ENCODE measurements at regions not wholly inside any gene's neighbourhood (a gene's known extent, or its start where the extent isn't known, plus 50 kb on each side); places are given as distances from the start of the nearest gene placed in this dataset.

DNA sequence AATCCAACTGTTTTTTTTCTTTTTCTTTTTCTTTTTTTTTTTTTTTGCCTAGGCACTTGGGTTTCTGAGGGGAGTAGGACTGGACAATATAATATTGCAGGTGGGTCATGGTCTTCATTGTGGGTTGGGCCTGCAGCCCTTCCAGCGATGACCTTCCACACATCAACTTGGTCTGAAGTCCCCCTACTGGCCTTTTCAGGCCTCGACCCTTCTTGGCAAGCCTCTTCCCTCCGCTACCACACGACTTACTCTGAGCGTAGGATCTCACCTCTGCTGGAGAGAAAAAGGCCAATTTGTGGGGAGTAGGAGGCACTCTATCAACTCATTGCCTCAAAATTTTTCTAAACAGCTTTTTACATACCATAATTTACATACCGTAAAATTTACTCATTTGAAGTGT lies 51.1 kb upstream of the GRIK3 start:
- Histone ChIP-seq H3K4me3 (no peak overlapping the region), H3K36me3 (replicated peaks; ENCODE audit: insufficient read depth, low read depth) (no peaks in the 10 kb centered on the region), H3K9me2 (replicated peaks; ENCODE audit: insufficient read depth) (no peaks in the 10 kb centered on the region), H3K27ac (no peak overlapping the region), H2AFZ (no peak overlapping the region), H3K4me1 (ENCODE audit: insufficient read depth) (no peaks in the 10 kb centered on the region), H3K4me2 (no peak overlapping the region), H4K20me1 (ENCODE audit: insufficient read depth, poor library complexity, severe bottlenecking) (no peaks in the 10 kb centered on the region), H3K9me3 (ENCODE audit: low read depth) (no peaks in the 10 kb centered on the region), H3K27me3 (peaks cover 8% of the 10 kb centered on the region), H3K79me2 (no peaks in the 10 kb centered on the region)
- 56% methylated on average over 6 of the region's 6 CpGs for WGBS (ENCODE audit: low lambda C conversion rate, missing lambda C conversion rate)
- DNase-seq (ENCODE audit: low spot score) = no peak
- TF ChIP-seq EZH2 (IDR thresholded peaks at IDR 0.05; ENCODE audit: borderline replicate concordance) = no peak
- TF ChIP-seq EZH2phosphoT487 (IDR thresholded peaks at IDR 0.05; ENCODE audit: low read depth, severe bottlenecking, unreplicated experiment) = no peak
- TF ChIP-seq, protein P1, sequence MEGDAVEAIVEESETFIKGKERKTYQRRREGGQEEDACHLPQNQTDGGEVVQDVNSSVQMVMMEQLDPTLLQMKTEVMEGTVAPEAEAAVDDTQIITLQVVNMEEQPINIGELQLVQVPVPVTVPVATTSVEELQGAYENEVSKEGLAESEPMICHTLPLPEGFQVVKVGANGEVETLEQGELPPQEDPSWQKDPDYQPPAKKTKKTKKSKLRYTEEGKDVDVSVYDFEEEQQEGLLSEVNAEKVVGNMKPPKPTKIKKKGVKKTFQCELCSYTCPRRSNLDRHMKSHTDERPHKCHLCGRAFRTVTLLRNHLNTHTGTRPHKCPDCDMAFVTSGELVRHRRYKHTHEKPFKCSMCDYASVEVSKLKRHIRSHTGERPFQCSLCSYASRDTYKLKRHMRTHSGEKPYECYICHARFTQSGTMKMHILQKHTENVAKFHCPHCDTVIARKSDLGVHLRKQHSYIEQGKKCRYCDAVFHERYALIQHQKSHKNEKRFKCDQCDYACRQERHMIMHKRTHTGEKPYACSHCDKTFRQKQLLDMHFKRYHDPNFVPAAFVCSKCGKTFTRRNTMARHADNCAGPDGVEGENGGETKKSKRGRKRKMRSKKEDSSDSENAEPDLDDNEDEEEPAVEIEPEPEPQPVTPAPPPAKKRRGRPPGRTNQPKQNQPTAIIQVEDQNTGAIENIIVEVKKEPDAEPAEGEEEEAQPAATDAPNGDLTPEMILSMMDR (IDR thresholded peaks at IDR 0.05; ENCODE audit: poor library complexity) = no peak

DNA sequence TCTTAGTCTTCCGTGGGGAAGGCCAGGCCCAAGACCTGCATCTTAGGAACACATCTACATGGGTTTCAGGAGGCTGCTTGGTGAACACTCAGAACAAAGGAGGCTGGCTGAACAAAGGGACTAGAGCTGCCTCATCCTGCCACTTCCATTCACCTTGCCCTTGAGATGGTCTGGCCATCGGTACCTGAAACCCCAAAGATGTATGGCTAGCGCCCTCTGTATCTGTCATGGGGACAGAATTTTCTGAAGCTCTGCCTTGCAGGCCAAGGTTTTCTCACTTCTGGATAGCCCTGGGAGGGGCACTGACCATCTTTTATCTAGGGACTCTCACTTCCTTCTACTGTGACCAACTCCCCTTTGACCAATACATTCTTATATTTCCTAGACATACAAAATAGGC lies 55.4 kb upstream of the GRIK3 start:
- no peak overlapping the region for H3K4me3 ChIP-seq
- TF ChIP-seq EZH2phosphoT487 (IDR thresholded peaks at IDR 0.05; ENCODE audit: low read depth, severe bottlenecking, unreplicated experiment) (no peak), EZH2 (IDR thresholded peaks at IDR 0.05; ENCODE audit: borderline replicate concordance) (no peak)
- TF ChIP-seq, protein P1 (IDR thresholded peaks at IDR 0.05; ENCODE audit: poor library complexity) = no peak
- H3K9me3 ChIP-seq (ENCODE audit: low read depth) = no peaks in the 10 kb centered on the region
- H3K27ac ChIP-seq = no peak overlapping the region
- no peak for DNase-seq (ENCODE audit: low spot score)
- peaks cover 9% of the 10 kb centered on the region for H3K27me3 ChIP-seq
- no peaks in the 10 kb centered on the region for H3K4me1 ChIP-seq (ENCODE audit: insufficient read depth)
- H3K79me2 ChIP-seq = no peaks in the 10 kb centered on the region
- no peak overlapping the region for H2AFZ ChIP-seq
- H3K9me2 ChIP-seq (replicated peaks; ENCODE audit: insufficient read depth) = no peaks in the 10 kb centered on the region
- H4K20me1 ChIP-seq (ENCODE audit: insufficient read depth, poor library complexity, severe bottlenecking) = no peaks in the 10 kb centered on the region
- WGBS (ENCODE audit: low lambda C conversion rate, missing lambda C conversion rate) = 76% methylated on average over 3 of the region's 3 CpGs
- no peak overlapping the region for H3K4me2 ChIP-seq
- no peaks in the 10 kb centered on the region for H3K36me3 ChIP-seq (replicated peaks; ENCODE audit: insufficient read depth, low read depth)

DNA sequence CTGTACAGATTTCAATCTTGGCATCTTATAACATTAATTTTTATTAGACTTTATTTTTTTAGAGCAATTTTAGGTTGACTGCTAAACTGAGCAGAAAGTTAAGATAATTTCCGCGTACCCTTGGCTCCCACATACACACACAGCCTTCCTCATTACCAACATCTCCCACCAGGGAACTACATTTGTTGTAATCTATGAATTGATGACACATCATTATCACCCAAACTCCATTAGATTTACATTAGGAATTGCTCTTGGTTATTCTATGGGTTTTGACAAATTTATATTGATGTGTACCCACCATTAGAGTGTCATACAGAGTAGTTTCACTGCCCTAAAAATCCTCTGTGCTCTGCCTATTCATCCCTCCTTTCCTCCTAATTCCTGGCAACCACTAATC lies 56.4 kb upstream of the GRIK3 start:
- no peak overlapping the region for H2AFZ ChIP-seq

More for the DNA sequence above, 56.4 kb upstream of the GRIK3 start:
- TF ChIP-seq EZH2 (IDR thresholded peaks at IDR 0.05; ENCODE audit: borderline replicate concordance) (no peak), EZH2phosphoT487 (IDR thresholded peaks at IDR 0.05; ENCODE audit: low read depth, severe bottlenecking, unreplicated experiment) (no peak)
- TF ChIP-seq, protein P1 (IDR thresholded peaks at IDR 0.05; ENCODE audit: poor library complexity) = no peak
- Histone ChIP-seq H3K27me3 (peaks cover 13% of the 10 kb centered on the region), H3K27ac (no peak overlapping the region), H3K4me2 (no peak overlapping the region), H3K36me3 (replicated peaks; ENCODE audit: insufficient read depth, low read depth) (no peaks in the 10 kb centered on the region), H3K79me2 (no peaks in the 10 kb centered on the region), H3K9me2 (replicated peaks; ENCODE audit: insufficient read depth) (no peaks in the 10 kb centered on the region), H3K9me3 (ENCODE audit: low read depth) (no peaks in the 10 kb centered on the region), H3K4me3 (no peak overlapping the region), H3K4me1 (ENCODE audit: insufficient read depth) (no peaks in the 10 kb centered on the region), H4K20me1 (ENCODE audit: insufficient read depth, poor library complexity, severe bottlenecking) (no peaks in the 10 kb centered on the region)
- no peak for DNase-seq (ENCODE audit: low spot score)
- WGBS (ENCODE audit: low lambda C conversion rate, missing lambda C conversion rate) = 98% methylated on average over 2 of the region's 2 CpGs

Measured in hepatocyte (in vitro differentiated cells).